ENCODE measurements at regions not wholly inside any gene's neighbourhood (a gene's known extent, or its start where the extent isn't known, plus 50 kb on each side); places are given as distances from the start of the nearest gene placed in this dataset.

DNA sequence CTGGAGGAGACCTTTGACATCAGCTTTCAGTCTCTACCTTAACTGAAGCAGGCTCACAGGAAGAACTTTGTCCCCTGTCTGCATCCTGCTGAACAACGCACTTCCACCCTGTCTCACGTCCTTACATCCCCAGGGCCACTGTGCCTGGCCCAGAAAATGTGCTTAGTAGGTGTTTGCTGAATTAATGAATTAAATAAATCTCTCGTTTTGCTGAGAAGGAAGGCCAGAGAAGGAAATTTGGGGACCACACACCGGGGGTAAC is 54.3 kb upstream of the CREB3L1 start:
- DNase-seq (ENCODE audit: low read depth, low spot score), result no peak
- Histone ChIP-seq H3K4me3 (ENCODE audit: low read depth in 2 of 2, low read length in 2 of 2) (no peak overlapping the region), H3K9me3 (ENCODE audit: control insufficient read depth, insufficient read depth, low read depth, low read length) (no peaks in the 10 kb centered on the region), H3K36me3 (ENCODE audit: control insufficient read depth, insufficient read depth, low read length) (no peaks in the 10 kb centered on the region), H3K4me1 (ENCODE audit: control insufficient read depth, insufficient read depth, low read length) (no peaks in the 10 kb centered on the region), H3K27me3 (ENCODE audit: control insufficient read depth, insufficient read depth, low read length) (no peaks in the 10 kb centered on the region), H3K27ac (ENCODE audit: low read length) (no peak overlapping the region)
- in situ Hi-C loops (cut with HindIII; ENCODE audit: low pct_unique_long_range_greater_than_20kb, low sequenced_read_pairs) (no loop called here), intact Hi-C loops (cut with micrococcal nuclease; ENCODE audit: unreplicated experiment) (no loop called here)
- ATAC-seq, result no peak
- TF ChIP-seq SIN3A (IDR thresholded peaks at IDR 0.05; ENCODE audit: borderline replicate concordance, insufficient read depth, low read depth, low read length) (no peak), POLR2AphosphoS5 (IDR thresholded peaks at IDR 0.05; ENCODE audit: low read depth, low read length) (no peak), TCF7L2 (IDR thresholded peaks at IDR 0.05; ENCODE audit: low read depth, low read length) (no peak)
- TF ChIP-seq, protein P1, sequence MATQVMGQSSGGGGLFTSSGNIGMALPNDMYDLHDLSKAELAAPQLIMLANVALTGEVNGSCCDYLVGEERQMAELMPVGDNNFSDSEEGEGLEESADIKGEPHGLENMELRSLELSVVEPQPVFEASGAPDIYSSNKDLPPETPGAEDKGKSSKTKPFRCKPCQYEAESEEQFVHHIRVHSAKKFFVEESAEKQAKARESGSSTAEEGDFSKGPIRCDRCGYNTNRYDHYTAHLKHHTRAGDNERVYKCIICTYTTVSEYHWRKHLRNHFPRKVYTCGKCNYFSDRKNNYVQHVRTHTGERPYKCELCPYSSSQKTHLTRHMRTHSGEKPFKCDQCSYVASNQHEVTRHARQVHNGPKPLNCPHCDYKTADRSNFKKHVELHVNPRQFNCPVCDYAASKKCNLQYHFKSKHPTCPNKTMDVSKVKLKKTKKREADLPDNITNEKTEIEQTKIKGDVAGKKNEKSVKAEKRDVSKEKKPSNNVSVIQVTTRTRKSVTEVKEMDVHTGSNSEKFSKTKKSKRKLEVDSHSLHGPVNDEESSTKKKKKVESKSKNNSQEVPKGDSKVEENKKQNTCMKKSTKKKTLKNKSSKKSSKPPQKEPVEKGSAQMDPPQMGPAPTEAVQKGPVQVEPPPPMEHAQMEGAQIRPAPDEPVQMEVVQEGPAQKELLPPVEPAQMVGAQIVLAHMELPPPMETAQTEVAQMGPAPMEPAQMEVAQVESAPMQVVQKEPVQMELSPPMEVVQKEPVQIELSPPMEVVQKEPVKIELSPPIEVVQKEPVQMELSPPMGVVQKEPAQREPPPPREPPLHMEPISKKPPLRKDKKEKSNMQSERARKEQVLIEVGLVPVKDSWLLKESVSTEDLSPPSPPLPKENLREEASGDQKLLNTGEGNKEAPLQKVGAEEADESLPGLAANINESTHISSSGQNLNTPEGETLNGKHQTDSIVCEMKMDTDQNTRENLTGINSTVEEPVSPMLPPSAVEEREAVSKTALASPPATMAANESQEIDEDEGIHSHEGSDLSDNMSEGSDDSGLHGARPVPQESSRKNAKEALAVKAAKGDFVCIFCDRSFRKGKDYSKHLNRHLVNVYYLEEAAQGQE (IDR thresholded peaks at IDR 0.05; ENCODE audit: insufficient read depth in 1 of 2, low read depth in 2 of 2, low read length in 1 of 2), result no peak
- TF ChIP-seq, protein P2, sequence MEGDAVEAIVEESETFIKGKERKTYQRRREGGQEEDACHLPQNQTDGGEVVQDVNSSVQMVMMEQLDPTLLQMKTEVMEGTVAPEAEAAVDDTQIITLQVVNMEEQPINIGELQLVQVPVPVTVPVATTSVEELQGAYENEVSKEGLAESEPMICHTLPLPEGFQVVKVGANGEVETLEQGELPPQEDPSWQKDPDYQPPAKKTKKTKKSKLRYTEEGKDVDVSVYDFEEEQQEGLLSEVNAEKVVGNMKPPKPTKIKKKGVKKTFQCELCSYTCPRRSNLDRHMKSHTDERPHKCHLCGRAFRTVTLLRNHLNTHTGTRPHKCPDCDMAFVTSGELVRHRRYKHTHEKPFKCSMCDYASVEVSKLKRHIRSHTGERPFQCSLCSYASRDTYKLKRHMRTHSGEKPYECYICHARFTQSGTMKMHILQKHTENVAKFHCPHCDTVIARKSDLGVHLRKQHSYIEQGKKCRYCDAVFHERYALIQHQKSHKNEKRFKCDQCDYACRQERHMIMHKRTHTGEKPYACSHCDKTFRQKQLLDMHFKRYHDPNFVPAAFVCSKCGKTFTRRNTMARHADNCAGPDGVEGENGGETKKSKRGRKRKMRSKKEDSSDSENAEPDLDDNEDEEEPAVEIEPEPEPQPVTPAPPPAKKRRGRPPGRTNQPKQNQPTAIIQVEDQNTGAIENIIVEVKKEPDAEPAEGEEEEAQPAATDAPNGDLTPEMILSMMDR (IDR thresholded peaks at IDR 0.05), result no peak
- ChIA-PET POLR2A (no interaction called here), CTCF (no interaction called here)
- no TSS peak for BruUV-seq (replicated peaks)

DNA sequence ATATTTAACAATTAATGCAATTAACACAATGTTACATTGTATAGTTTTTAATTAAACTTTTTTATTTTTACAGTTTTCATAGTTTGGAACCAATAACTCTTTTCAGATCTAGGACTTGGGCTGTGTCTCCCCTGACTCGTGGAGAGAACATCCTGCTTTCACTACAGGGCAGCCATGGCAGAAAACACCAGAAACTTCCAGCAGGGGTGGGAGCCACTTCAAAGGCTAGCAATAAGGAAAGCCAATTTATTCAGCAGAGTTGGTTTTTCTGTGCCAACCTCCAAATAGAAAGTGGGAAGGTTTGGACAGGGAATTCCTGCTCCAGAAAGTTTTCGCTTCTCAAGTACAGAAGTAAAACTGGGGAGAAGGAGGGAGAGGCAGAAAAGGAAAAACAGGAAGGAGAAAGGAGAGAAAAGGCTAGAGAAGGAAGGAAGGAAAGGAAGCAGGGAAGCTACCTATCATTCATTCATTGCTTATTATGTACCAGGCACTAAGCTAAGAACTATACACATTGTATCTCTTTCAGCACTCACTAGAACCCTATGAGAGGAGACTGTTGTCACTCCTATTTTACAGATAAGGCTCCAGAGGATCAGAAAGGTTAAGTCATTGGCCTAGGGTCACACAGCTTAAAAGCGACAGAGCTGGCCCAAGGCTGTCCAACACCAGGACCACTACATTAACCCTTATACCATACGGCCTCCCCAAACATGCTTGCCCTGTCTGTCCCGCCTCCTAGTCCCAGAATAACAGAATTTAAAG is 54.8 kb upstream of the CREB3L1 start:
- in situ Hi-C loops (cut with HindIII; ENCODE audit: low pct_unique_long_range_greater_than_20kb, low sequenced_read_pairs), result no loop called here
- TF ChIP-seq, protein P1 (IDR thresholded peaks at IDR 0.05; ENCODE audit: insufficient read depth in 1 of 2, low read depth in 2 of 2, low read length in 1 of 2), result no peak
- TF ChIP-seq, protein P2 (IDR thresholded peaks at IDR 0.05), result no peak
- TF ChIP-seq SIN3A (IDR thresholded peaks at IDR 0.05; ENCODE audit: borderline replicate concordance, insufficient read depth, low read depth, low read length), result no peak
- no peak for TF ChIP-seq POLR2AphosphoS5 (IDR thresholded peaks at IDR 0.05; ENCODE audit: low read depth, low read length)
- no peak for TF ChIP-seq TCF7L2 (IDR thresholded peaks at IDR 0.05; ENCODE audit: low read depth, low read length)
- H3K27ac ChIP-seq (ENCODE audit: low read length), result no peak overlapping the region

More for the DNA sequence above, 54.8 kb upstream of the CREB3L1 start:
- POLR2A ChIA-PET, result no interaction called here
- BruUV-seq (replicated peaks), result no TSS peak
- intact Hi-C loops (cut with micrococcal nuclease; ENCODE audit: unreplicated experiment), result no loop called here
- no peaks in the 10 kb centered on the region for H3K36me3 ChIP-seq (ENCODE audit: control insufficient read depth, insufficient read depth, low read length)
- H3K4me3 ChIP-seq (ENCODE audit: low read depth in 2 of 2, low read length in 2 of 2), result no peak overlapping the region
- DNase-seq (ENCODE audit: low read depth, low spot score) (no peak), ATAC-seq (no peak; the same call in none of the 2 replicates)
- H3K4me1 ChIP-seq (ENCODE audit: control insufficient read depth, insufficient read depth, low read length), result no peaks in the 10 kb centered on the region
- H3K9me3 ChIP-seq (ENCODE audit: control insufficient read depth, insufficient read depth, low read depth, low read length), result no peaks in the 10 kb centered on the region
- H3K27me3 ChIP-seq (ENCODE audit: control insufficient read depth, insufficient read depth, low read length), result no peaks in the 10 kb centered on the region
- CTCF ChIA-PET, result no interaction called here
